Transverse colon (tissue), 4 donors: ENCODE measurements at regions not wholly inside any gene's neighbourhood (a gene's known extent, or its start where the extent isn't known, plus 50 kb on each side); places are given as distances from the start of the nearest gene placed in this dataset.

ENCODE experiments used
- DNase-seq: peaks from one replicate; pipeline ENCODE4 v3.0.0-alpha.2; 2019
- H3K27ac ChIP-seq, 4 donors: fragments of 200-600 bp; sonication (generic); 2 replicates each; pipeline ENCODE4 v1.5.1; 2016 to 2018; ENCODE audit warnings: inconsistent platforms in 4 of 4
- H3K27me3 ChIP-seq: fragments of 200-600 bp; sonication (generic); 2 replicates; pipeline ENCODE4 v1.5.1; 2017; ENCODE audit warnings: inconsistent platforms
- H3K36me3 ChIP-seq, 4 donors: fragments of 200-600 bp; sonication (generic); 2 replicates each; pipeline ENCODE4 v1.5.1; 2017 to 2019; ENCODE audit warnings: inconsistent platforms in 4 of 4
- H3K4me1 ChIP-seq, 4 donors: fragments of 200-600 bp; sonication (generic); 2 replicates each; pipeline ENCODE4 v1.5.1; 2017 to 2020; ENCODE audit warnings: inconsistent platforms in 4 of 4
- H3K4me3 ChIP-seq, 4 donors: fragments of 200-600 bp; sonication (generic); 1 replicate in 1 of 4; 2 replicates in 3 of 4; pipeline versions ENCODE4 v1.5.1 to v1.6.1; 2017 to 2019; ENCODE audit warnings: inconsistent platforms in 4 of 4
- H3K9me3 ChIP-seq, 2 donors: fragments of 200-600 bp; sonication (generic); 2 replicates each; pipeline ENCODE4 v1.5.1; 2017 to 2019; ENCODE audit warnings: inconsistent platforms in 2 of 2
- EP300 ChIP-seq: sonication (generic); formaldehyde crosslinking; IDR thresholded peaks from one replicate; pipeline ENCODE4 v1.6.1; 2017; ENCODE audit warnings: antibody characterized with exemption, low read depth
- POLR2A ChIP-seq: fragments of 450-650 bp; IDR thresholded peaks from one replicate; pipeline ENCODE4 v1.6.1; 2016; ENCODE audit warnings: antibody characterized with exemption, mild to moderate bottlenecking, moderate library complexity
- POLR2AphosphoS5 ChIP-seq, 3 donors: sonication (generic); formaldehyde crosslinking; IDR thresholded peaks; one replicate each; pipeline ENCODE4 v1.6.1; 2016; ENCODE audit warnings: antibody characterized with exemption in 3 of 3
- WGBS, 2 donors: methylation state at CpG; one replicate each; pipeline ENCODE4 v1.1.5; 2018; ENCODE audit warnings: low coverage in 1 of 2; 5-methylcytosine and 5-hydroxymethylcytosine counted together
- in situ Hi-C, 4 donors: fragments of 200-750 bp; cut with MboI; loops; one replicate each; pipeline versions ENCODE4 v1.15.0 to v1.15.1; 2017; ENCODE audit warnings: low sequenced_read_pairs in 3 of 4, low pct_ligation_motif_present in 1 of 4, low pct_unique_long_range_greater_than_20kb in 1 of 4
- intact Hi-C: fragments of 100-400 bp; cut with DNase I; formaldehyde crosslinking; loops from one replicate; pipeline ENCODE4 v1.15.1; 2023; ENCODE audit warnings: low total_unique reads
- TF ChIP-seq, protein P1 (sequence below), 5 experiments: fragments of 200-600 bp in 3 of 5; fragments of 450-650 bp in 2 of 5; sonication (generic) in 3 of 5; IDR thresholded peaks; 1 replicate in 2 of 5; 2 replicates in 3 of 5; pipeline ENCODE4 v1.5.1; 2016 to 2017; ENCODE audit warnings: antibody characterized with exemption in 5 of 5, inconsistent platforms in 3 of 5, mild to moderate bottlenecking in 2 of 5, moderate library complexity in 1 of 5

DNA sequence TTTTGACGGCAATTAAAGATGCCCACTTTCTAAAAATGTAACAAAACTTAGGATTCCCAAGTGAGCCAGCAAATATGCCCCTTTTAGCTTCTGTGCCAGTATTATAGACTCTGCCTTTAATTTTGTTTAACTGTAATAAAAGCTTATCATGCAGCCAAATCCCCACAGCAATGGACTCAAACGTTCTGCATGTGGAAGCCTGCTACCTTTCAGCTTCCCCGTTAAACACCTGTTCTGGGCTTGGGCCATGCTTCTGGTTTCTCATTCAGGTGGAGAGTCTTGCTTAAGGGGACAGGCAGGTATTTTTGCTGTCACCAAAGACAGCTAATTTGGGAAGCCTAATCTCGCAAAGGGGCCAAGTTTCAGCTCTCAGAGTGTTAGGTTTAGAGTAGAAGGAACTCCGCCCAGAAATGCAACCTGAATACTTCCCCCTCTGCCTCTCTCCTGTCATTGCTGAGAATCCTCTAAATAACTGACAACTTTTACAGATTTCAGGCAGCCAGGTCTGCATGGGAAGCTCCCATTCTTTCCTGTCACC, 399.4 kb upstream of the ATP11B start:
- in situ Hi-C loops, result no loop called here
- 38% methylated on average over 1 to 5 of the region's 5 CpGs for WGBS, 2 donors
- DNase-seq, result no peak
- Histone ChIP-seq H3K4me3 (no peak overlapping the region), H3K4me1 (peaks cover 0 to 4% (median 0%) of the 10 kb centered on the region in 4 donors), H3K36me3 (no peaks in the 10 kb centered on the region), H3K27ac (no peak overlapping the region), H3K27me3 (no peaks in the 10 kb centered on the region), H3K9me3 (no peaks in the 10 kb centered on the region)
- intact Hi-C loops, result no loop called here
- TF ChIP-seq POLR2AphosphoS5 (IDR thresholded peaks at IDR 0.05) (no peak), EP300 (no peak), POLR2A (no peak)
- TF ChIP-seq, protein P1, sequence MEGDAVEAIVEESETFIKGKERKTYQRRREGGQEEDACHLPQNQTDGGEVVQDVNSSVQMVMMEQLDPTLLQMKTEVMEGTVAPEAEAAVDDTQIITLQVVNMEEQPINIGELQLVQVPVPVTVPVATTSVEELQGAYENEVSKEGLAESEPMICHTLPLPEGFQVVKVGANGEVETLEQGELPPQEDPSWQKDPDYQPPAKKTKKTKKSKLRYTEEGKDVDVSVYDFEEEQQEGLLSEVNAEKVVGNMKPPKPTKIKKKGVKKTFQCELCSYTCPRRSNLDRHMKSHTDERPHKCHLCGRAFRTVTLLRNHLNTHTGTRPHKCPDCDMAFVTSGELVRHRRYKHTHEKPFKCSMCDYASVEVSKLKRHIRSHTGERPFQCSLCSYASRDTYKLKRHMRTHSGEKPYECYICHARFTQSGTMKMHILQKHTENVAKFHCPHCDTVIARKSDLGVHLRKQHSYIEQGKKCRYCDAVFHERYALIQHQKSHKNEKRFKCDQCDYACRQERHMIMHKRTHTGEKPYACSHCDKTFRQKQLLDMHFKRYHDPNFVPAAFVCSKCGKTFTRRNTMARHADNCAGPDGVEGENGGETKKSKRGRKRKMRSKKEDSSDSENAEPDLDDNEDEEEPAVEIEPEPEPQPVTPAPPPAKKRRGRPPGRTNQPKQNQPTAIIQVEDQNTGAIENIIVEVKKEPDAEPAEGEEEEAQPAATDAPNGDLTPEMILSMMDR (IDR thresholded peaks at IDR 0.05), result no peak

DNA sequence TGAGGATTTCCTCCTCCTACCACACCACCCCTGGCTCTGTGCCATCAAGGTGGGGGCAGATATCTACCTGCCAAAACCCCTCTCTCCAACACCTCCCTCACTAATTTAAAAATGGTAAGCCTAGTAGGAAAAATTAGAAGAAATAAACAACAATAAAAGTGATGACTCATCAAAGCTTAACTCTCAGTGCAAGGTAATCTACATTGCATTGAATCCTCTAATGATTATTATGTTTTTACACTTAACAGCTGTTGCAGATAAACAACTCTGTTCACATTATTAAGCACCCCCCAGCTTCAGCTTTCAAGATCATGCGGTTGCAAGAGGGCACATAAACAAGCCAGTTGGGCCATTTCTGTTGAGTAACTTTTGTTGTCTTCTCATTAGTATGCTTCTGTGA, 396.1 kb upstream of the ATP11B start:
- no peaks in the 10 kb centered on the region for H3K9me3 ChIP-seq
- in situ Hi-C loops, result no loop called here
- no peak for DNase-seq
- WGBS, 2 donors, result 76 to 80% methylated on average over 1 of the region's 1 CpG
- TF ChIP-seq, protein P1 (IDR thresholded peaks at IDR 0.05), result no peak
- TF ChIP-seq EP300 (no peak), POLR2AphosphoS5 (IDR thresholded peaks at IDR 0.05) (no peak), POLR2A (no peak)
- H3K27ac ChIP-seq, result no peak overlapping the region
- intact Hi-C loops, result no loop called here
- H3K4me3 ChIP-seq, result no peak overlapping the region
- H3K27me3 ChIP-seq, result no peaks in the 10 kb centered on the region
- peaks cover 0 to 4% (median 0%) of the 10 kb centered on the region in 4 donors for H3K4me1 ChIP-seq
- H3K36me3 ChIP-seq, result no peaks in the 10 kb centered on the region

DNA sequence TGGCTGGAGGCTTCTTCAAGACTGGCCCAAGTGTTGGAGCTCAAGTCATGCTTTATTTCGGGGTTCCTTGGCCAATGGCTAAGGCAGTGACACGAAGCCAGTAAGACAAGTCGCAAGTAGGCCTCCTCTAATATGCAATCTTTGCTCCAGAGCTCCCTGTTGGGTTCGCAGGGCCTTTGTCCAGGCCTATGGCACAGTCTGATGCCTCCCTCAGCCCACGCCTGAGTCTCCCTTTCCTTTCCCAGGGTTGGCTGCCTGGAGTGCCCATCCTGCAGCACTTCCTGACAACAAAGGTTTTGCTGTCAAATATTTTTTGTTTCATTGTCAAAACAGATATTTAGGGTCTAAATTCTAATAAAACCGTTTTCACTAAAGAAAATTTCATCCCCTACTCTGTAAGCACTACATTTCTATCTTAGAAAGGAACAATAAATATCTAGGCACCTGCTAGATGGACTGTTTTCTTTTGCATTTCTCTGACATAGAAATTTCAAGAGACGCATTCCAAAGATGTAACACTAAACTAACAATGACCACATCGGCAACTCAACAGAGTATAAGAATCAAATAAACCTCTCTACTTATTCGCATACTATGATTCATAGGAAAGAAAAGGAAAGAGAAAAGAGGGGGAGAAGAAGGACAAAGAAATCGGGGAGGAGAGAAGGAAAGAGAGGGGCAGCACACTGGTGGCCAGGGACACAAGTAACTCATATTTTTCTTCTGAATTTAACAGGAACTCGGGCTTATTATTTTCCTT, 393.1 kb upstream of the ATP11B start:
- Histone ChIP-seq H3K9me3 (no peaks in the 10 kb centered on the region), H3K27me3 (no peaks in the 10 kb centered on the region), H3K4me1 (no peaks in the 10 kb centered on the region), H3K36me3 (no peaks in the 10 kb centered on the region), H3K4me3 (no peak overlapping the region), H3K27ac (no peak overlapping the region)
- in situ Hi-C loops (no loop called here), intact Hi-C loops (no loop called here)
- no peak for DNase-seq
- TF ChIP-seq POLR2A (no peak), POLR2AphosphoS5 (IDR thresholded peaks at IDR 0.05) (no peak), EP300 (no peak)
- TF ChIP-seq, protein P1 (IDR thresholded peaks at IDR 0.05), result no peak
- WGBS, 2 donors, result 59 to 73% methylated on average over 6 to 11 of the region's 11 CpGs

DNA sequence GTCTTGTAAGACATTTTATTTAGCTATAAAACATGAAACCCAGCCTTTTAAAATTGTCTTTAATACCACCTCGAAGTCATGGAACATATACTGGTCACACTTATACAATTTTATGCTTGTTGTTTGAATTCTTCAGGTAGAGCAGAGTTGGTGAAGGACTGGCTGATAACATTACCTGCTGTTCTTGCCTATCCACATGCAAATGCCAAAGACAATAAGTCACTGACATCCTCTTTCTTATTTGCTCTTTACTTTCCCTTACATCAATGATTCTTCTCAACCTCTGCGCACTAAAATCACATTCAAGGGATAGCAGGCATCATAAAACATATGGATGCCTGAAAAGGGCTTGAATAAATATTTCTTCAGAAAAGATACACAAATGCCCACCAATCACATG, 392.5 kb upstream of the ATP11B start:
- in situ Hi-C loops (no loop called here), intact Hi-C loops (no loop called here)
- TF ChIP-seq EP300 (no peak), POLR2AphosphoS5 (IDR thresholded peaks at IDR 0.05) (no peak), POLR2A (no peak)
- TF ChIP-seq, protein P1 (IDR thresholded peaks at IDR 0.05), result no peak
- no peaks in the 10 kb centered on the region for H3K27me3 ChIP-seq
- H3K36me3 ChIP-seq, result no peaks in the 10 kb centered on the region
- 43 to 54% methylated on average over 2 of the region's 2 CpGs for WGBS, 2 donors
- H3K4me1 ChIP-seq, result no peaks in the 10 kb centered on the region
- H3K9me3 ChIP-seq, result no peaks in the 10 kb centered on the region
- H3K4me3 ChIP-seq, result no peak overlapping the region
- H3K27ac ChIP-seq, result no peak overlapping the region
- no peak for DNase-seq
